A549 (cell line): ENCODE measurements at regions not wholly inside any gene's neighbourhood (a gene's known extent, or its start where the extent isn't known, plus 50 kb on each side); places are given as distances from the start of the nearest gene placed in this dataset.
A peak's percentile ranks its signal among the peaks of the same experiment; 100 is the strongest.

Experiments
- ATAC-seq, 2 experiments: fragments of 200-7000 bp in 1 of 2; fragments of >200 bp in 1 of 2; cut with Nextera tagmentation in 1 of 2; cut with Tn5 transposase in 1 of 2; 3 replicates each; pipeline versions ENCODE4 v1.8.0 to v1.9.1; 2018 to 2020; ENCODE audit warnings: mild to moderate bottlenecking in 1 of 2, moderate library complexity in 1 of 2
- CTCF ChIA-PET: fragments of 300-600 bp; sonication (Branson Sonifier 250); formaldehyde crosslinking; extraction: SDS; loops from one replicate; lab custom pipeline; 2021; ENCODE audit warnings: antibody characterized with exemption, inconsistent platforms; lab: Yijun Ruan, JAX
- POLR2A ChIA-PET: fragments of 350-600 bp; formaldehyde crosslinking; extraction: SDS; loops from one replicate; lab custom pipeline; 2021; ENCODE audit warnings: antibody characterized with exemption, inconsistent platforms; lab: Yijun Ruan, JAX
- DNase-seq, 2 experiments: peaks; one replicate each; pipeline versions ENCODE4 v3.0.0 to v3.0.0-alpha.2; 2011 to 2016; ENCODE audit warnings: low read depth in 1 of 2, low spot score in 1 of 2
- FAIRE-seq: peaks from 2 replicates; lab custom pipeline; 2011; peaks lifted over from hg19 to GRCh38; lab: Jason Lieb, UNC
- H3K27ac ChIP-seq, 2 experiments: fragments of >200 bp; sonication (Bioruptor Twin); formaldehyde crosslinking; 3 replicates each; pipeline ENCODE4 v1.5.1; 2016 to 2017
- H3K4me1 ChIP-seq: fragments of >200 bp; sonication (Bioruptor Twin); formaldehyde crosslinking; 3 replicates; pipeline ENCODE4 v1.6.1; 2016
- H3K4me2 ChIP-seq: fragments of >200 bp; sonication (Bioruptor Twin); formaldehyde crosslinking; 3 replicates; pipeline ENCODE4 v1.6.1; 2016
- H3K4me3 ChIP-seq: fragments of >200 bp; sonication (Bioruptor Twin); formaldehyde crosslinking; 3 replicates; pipeline ENCODE4 v1.5.1; 2016
- H3K9me3 ChIP-seq: fragments of >200 bp; sonication (Bioruptor Twin); formaldehyde crosslinking; 3 replicates; pipeline ENCODE4 v1.6.1; 2016
- CHD2 ChIP-seq: fragments of 150-350 bp; IDR thresholded peaks from 2 replicates; pipeline ENCODE4 v1.6.1; 2014; ENCODE audit warnings: low read length; ENCODE audit not compliant: partially characterized antibody
- CHD4 ChIP-seq: fragments of 200-600 bp; sonication (generic); IDR thresholded peaks from 2 replicates; pipeline ENCODE4 v1.6.1; 2016; ENCODE audit warnings: antibody characterized with exemption, mild to moderate bottlenecking, borderline replicate concordance
- CTCF ChIP-seq: fragments of >200 bp; sonication (Bioruptor Twin); formaldehyde crosslinking; IDR thresholded peaks from 3 replicates; pipeline ENCODE4 v1.5.1; 2016
- FOSB ChIP-seq: fragments of 250-450 bp; sonication (Bioruptor Pico); IDR thresholded peaks from 2 replicates; pipeline ENCODE4 v1.5.0; 2020; ENCODE audit warnings: mild to moderate bottlenecking, moderate library complexity
- FOXS1 ChIP-seq: fragments of 250-450 bp; sonication (Bioruptor Pico); IDR thresholded peaks from 2 replicates; pipeline ENCODE4 v1.5.0; 2020; ENCODE audit warnings: mild to moderate bottlenecking, moderate library complexity
- HDAC2 ChIP-seq: fragments of 200-600 bp; sonication (generic); IDR thresholded peaks from 2 replicates; pipeline ENCODE4 v1.6.1; 2016
- HOXB13 ChIP-seq: fragments of 250-450 bp; sonication (Bioruptor Pico); IDR thresholded peaks from 2 replicates; pipeline ENCODE4 v1.5.0; 2020; ENCODE audit warnings: low read depth, mild to moderate bottlenecking, moderate library complexity
- HOXB5 ChIP-seq: fragments of 250-450 bp; sonication (Bioruptor Pico); IDR thresholded peaks from 2 replicates; pipeline ENCODE4 v1.5.0; 2020; ENCODE audit warnings: mild to moderate bottlenecking, moderate library complexity
- MAFK ChIP-seq: fragments of 450-650 bp; IDR thresholded peaks from 2 replicates; pipeline ENCODE4 v1.6.1; 2014; ENCODE audit not compliant: partially characterized antibody
- MAX ChIP-seq: IDR thresholded peaks from 2 replicates; pipeline ENCODE4 v1.6.1; 2012
- PHF8 ChIP-seq: fragments of 200-600 bp; sonication (generic); IDR thresholded peaks from 2 replicates; pipeline ENCODE4 v1.6.1; 2016; ENCODE audit warnings: low read depth, mild to moderate bottlenecking, antibody characterized with exemption, moderate library complexity, borderline replicate concordance
- SMC3 ChIP-seq: fragments of >200 bp; sonication (Bioruptor Twin); formaldehyde crosslinking; IDR thresholded peaks from 3 replicates; pipeline ENCODE4 v1.6.1; 2018; ENCODE audit warnings: inconsistent platforms
- TP53 ChIP-seq: fragments of 250-450 bp; sonication (Bioruptor Pico); IDR thresholded peaks from 2 replicates; pipeline ENCODE4 v1.5.0; 2021; ENCODE audit warnings: mild to moderate bottlenecking, moderate library complexity
- ZNF302 ChIP-seq: fragments of 250-450 bp; sonication (Bioruptor Pico); IDR thresholded peaks from 2 replicates; pipeline ENCODE4 v1.9.0; 2021; ENCODE audit warnings: inconsistent platforms, mild to moderate bottlenecking, moderate library complexity
- WGBS: methylation state at CpG from one replicate; pipeline ENCODE4 v1.1.6; 2017; ENCODE audit errors: missing lambda C conversion rate; 5-methylcytosine and 5-hydroxymethylcytosine counted together
- TF ChIP-seq, protein P1 (sequence below): fragments of 200-600 bp; sonication (generic); IDR thresholded peaks from 2 replicates; pipeline ENCODE4 v1.6.1; 2016; ENCODE audit warnings: antibody characterized with exemption, mild to moderate bottlenecking, moderate library complexity
- TF ChIP-seq, protein P2 (sequence below): IDR thresholded peaks from 2 replicates; pipeline ENCODE4 v1.6.1; 2012

GRCh38 chr4:178329226-178329872 lies 887.1 kb upstream of the AGA start (continued):
- TF ChIP-seq CHD4, result no peak
- no peak for TF ChIP-seq PHF8
- TF ChIP-seq CTCF, result no peak

DNA sequence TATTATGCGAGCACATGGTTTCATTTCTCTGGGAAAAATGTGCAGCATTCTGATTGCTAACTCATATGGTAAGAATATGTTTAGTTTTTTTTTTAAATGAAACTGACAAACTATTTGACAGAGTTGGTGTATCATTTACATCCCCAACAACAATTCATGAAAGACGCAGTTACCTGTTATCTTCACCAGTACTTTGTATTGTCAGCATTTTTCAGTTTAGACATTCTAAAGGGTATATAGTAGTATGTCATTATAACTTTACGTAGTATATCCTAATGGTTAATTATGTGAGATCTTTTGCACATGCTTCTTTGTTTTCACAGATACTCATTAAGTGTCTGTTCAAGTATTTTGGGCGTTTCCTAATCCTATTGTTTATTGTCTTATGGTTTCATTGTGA lies 891.1 kb upstream of the AGA start:
- CTCF ChIA-PET, result no interaction called here

DNA sequence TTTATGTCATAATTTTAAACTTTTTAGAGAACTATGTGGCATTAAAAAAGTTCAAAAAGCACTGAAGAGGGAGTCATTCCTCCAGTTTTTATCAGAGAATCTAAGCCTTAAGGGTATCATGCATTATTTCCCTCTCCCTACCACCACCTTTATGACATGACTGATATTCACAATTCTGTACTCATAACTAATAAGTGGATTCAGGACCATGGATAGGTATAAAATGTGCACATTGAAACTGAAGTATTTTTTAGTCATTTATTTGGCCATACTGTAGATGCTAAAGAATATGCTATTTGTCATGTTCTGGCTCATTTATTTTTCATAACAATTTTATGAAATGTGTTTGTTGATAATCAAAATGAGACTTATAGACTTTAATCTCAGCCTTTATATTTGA lies 897.5 kb upstream of the AGA start:
- no peaks in the 10 kb centered on the region for H3K4me1 ChIP-seq
- CTCF ChIA-PET, result no interaction called here
- POLR2A ChIA-PET, result no interaction called here
- no peak for ATAC-seq
- H3K4me3 ChIP-seq, result no peak overlapping the region
- FAIRE-seq, result no peak
- TF ChIP-seq HOXB13 (CRISPR knock-in tag), result no peak
- no peak for TF ChIP-seq MAX
- TF ChIP-seq, protein P1, sequence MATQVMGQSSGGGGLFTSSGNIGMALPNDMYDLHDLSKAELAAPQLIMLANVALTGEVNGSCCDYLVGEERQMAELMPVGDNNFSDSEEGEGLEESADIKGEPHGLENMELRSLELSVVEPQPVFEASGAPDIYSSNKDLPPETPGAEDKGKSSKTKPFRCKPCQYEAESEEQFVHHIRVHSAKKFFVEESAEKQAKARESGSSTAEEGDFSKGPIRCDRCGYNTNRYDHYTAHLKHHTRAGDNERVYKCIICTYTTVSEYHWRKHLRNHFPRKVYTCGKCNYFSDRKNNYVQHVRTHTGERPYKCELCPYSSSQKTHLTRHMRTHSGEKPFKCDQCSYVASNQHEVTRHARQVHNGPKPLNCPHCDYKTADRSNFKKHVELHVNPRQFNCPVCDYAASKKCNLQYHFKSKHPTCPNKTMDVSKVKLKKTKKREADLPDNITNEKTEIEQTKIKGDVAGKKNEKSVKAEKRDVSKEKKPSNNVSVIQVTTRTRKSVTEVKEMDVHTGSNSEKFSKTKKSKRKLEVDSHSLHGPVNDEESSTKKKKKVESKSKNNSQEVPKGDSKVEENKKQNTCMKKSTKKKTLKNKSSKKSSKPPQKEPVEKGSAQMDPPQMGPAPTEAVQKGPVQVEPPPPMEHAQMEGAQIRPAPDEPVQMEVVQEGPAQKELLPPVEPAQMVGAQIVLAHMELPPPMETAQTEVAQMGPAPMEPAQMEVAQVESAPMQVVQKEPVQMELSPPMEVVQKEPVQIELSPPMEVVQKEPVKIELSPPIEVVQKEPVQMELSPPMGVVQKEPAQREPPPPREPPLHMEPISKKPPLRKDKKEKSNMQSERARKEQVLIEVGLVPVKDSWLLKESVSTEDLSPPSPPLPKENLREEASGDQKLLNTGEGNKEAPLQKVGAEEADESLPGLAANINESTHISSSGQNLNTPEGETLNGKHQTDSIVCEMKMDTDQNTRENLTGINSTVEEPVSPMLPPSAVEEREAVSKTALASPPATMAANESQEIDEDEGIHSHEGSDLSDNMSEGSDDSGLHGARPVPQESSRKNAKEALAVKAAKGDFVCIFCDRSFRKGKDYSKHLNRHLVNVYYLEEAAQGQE, result peak; percentile 69
- TF ChIP-seq CTCF, result no peak
- TF ChIP-seq MAFK, result no peak
- DNase-seq, result no peak
- no peak overlapping the region for H3K4me2 ChIP-seq
- no peaks in the 10 kb centered on the region for H3K9me3 ChIP-seq
- H3K27ac ChIP-seq, result no peak overlapping the region

More for the DNA sequence above, 891.1 kb upstream of the AGA start:
- TF ChIP-seq MAFK (peak; percentile 36), PHF8 (no peak), CHD2 (no peak)
- no peak for FAIRE-seq
- POLR2A ChIA-PET, result no interaction called here
- no peak for ATAC-seq
- no peak overlapping the region for H3K27ac ChIP-seq
- H3K4me3 ChIP-seq, result no peak overlapping the region
- H3K4me1 ChIP-seq, result no peaks in the 10 kb centered on the region
- 31% methylated on average over 4 of the region's 4 CpGs for WGBS
- DNase-seq, result no peak
- H3K9me3 ChIP-seq, result no peaks in the 10 kb centered on the region
- no peak overlapping the region for H3K4me2 ChIP-seq

GRCh38 chr4:178340468-178340867 lies 898.2 kb upstream of the AGA start:
- H3K27ac ChIP-seq, result no peak overlapping the region
- FAIRE-seq, result no peak
- 44% methylated on average over 6 of the region's 7 CpGs for WGBS
- no peak for TF ChIP-seq HOXB5
- TF ChIP-seq, protein P2, sequence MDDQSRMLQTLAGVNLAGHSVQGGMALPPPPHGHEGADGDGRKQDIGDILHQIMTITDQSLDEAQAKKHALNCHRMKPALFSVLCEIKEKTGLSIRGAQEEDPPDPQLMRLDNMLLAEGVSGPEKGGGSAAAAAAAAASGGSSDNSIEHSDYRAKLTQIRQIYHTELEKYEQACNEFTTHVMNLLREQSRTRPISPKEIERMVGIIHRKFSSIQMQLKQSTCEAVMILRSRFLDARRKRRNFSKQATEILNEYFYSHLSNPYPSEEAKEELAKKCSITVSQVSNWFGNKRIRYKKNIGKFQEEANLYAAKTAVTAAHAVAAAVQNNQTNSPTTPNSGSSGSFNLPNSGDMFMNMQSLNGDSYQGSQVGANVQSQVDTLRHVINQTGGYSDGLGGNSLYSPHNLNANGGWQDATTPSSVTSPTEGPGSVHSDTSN, result no peak
- TF ChIP-seq HDAC2, result no peak
- no peak for TF ChIP-seq CTCF
- TF ChIP-seq FOXS1 (CRISPR knock-in tag), result no peak
- TF ChIP-seq FOSB (CRISPR knock-in tag), result no peak
- no peak for TF ChIP-seq ZNF302 (CRISPR knock-in tag)
- TF ChIP-seq TP53 (CRISPR knock-in tag), result no peak
- no peak for TF ChIP-seq SMC3
- no peak for TF ChIP-seq PHF8
- TF ChIP-seq, all 56 proteins: peak for 0
- no peak overlapping the region for H3K4me3 ChIP-seq
- H3K9me3 ChIP-seq, result no peaks in the 10 kb centered on the region
- no peak overlapping the region for H3K4me2 ChIP-seq
- ChIA-PET CTCF (no interaction called here), POLR2A (no interaction called here)
- DNase-seq (no peak), ATAC-seq (no peak)
- H3K4me1 ChIP-seq, result no peaks in the 10 kb centered on the region
